K562 (cell line): ENCODE measurements at regions not wholly inside any gene's neighbourhood (a gene's known extent, or its start where the extent isn't known, plus 50 kb on each side); places are given as distances from the start of the nearest gene placed in this dataset.

ENCODE experiments used
- C11orf30 ChIP-seq: fragments of 450-650 bp; IDR thresholded peaks from 2 replicates; pipeline ENCODE4 v1.6.1; 2016; ENCODE audit warnings: low read depth, mild to moderate bottlenecking
- CBFA2T2 ChIP-seq: fragments of 450-650 bp; conservative IDR thresholded peaks from 2 replicates; pipeline ENCODE4 v1.6.1; 2017; ENCODE audit warnings: mild to moderate bottlenecking
- CBX8 ChIP-seq: fragments of 200-600 bp; sonication (generic); IDR thresholded peaks from 2 replicates; pipeline ENCODE4 v1.6.1; 2012; ENCODE audit warnings: borderline replicate concordance, mixed run types, low read depth, mild to moderate bottlenecking, moderate library complexity, mixed read lengths, low read length, control low read depth, inconsistent platforms; ENCODE audit not compliant: poor library complexity, severe bottlenecking; ENCODE audit errors: extremely low read depth
- KLF10 ChIP-seq: fragments of 250-450 bp; sonication (Bioruptor Pico); IDR thresholded peaks from 2 replicates; pipeline ENCODE4 v1.6.1; 2021; ENCODE audit warnings: matching md5 sums
- LARP7 ChIP-seq: fragments of 450-650 bp; IDR thresholded peaks from 2 replicates; pipeline ENCODE4 v1.6.1; 2016
- NFIC ChIP-seq: fragments of 450-650 bp; IDR thresholded peaks from 2 replicates; pipeline ENCODE4 v1.6.1; 2017; ENCODE audit warnings: mild to moderate bottlenecking, inconsistent platforms
- RHOXF2B ChIP-seq: fragments of 250-450 bp; sonication (Bioruptor Pico); conservative IDR thresholded peaks from 2 replicates; pipeline ENCODE4 v1.5.1; 2021
- ZNF140 ChIP-seq: fragments of 250-450 bp; sonication (Bioruptor Pico); IDR thresholded peaks from 2 replicates; pipeline ENCODE4 v1.8.0; 2021; ENCODE audit warnings: moderate library complexity, mild to moderate bottlenecking, inconsistent platforms
- TF ChIP-seq, protein P1 (sequence below): sonication (generic); formaldehyde crosslinking; IDR thresholded peaks from 2 replicates; pipeline ENCODE4 v1.8.0; 2023; ENCODE audit warnings: mild to moderate bottlenecking, missing genetic modification reagents
- TF ChIP-seq, protein P2 (sequence below): fragments of 450-650 bp; IDR thresholded peaks from 2 replicates; pipeline ENCODE4 v1.6.1; 2017; ENCODE audit warnings: antibody characterized with exemption

DNA sequence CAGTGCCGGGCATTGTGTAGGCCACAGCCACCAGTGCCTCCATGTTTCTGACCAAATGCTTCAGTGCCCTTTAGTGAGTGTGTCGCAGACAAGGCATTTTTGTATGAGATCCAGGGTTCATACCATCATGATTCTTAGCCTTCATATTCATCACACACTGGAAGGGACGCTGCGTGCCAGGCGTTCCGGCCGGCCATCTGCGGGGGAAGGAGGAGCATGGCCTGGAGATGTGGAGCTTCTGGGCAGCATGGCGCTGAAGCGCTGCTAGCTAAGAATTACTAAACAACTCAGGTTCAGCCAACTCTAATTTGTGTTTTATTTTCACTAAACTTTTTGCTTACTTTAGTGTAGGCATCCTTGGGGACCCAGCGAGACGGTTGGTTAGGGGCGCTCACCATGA is 111.4 kb upstream of the EXOC2 start (continued):
- TF ChIP-seq, protein P1, sequence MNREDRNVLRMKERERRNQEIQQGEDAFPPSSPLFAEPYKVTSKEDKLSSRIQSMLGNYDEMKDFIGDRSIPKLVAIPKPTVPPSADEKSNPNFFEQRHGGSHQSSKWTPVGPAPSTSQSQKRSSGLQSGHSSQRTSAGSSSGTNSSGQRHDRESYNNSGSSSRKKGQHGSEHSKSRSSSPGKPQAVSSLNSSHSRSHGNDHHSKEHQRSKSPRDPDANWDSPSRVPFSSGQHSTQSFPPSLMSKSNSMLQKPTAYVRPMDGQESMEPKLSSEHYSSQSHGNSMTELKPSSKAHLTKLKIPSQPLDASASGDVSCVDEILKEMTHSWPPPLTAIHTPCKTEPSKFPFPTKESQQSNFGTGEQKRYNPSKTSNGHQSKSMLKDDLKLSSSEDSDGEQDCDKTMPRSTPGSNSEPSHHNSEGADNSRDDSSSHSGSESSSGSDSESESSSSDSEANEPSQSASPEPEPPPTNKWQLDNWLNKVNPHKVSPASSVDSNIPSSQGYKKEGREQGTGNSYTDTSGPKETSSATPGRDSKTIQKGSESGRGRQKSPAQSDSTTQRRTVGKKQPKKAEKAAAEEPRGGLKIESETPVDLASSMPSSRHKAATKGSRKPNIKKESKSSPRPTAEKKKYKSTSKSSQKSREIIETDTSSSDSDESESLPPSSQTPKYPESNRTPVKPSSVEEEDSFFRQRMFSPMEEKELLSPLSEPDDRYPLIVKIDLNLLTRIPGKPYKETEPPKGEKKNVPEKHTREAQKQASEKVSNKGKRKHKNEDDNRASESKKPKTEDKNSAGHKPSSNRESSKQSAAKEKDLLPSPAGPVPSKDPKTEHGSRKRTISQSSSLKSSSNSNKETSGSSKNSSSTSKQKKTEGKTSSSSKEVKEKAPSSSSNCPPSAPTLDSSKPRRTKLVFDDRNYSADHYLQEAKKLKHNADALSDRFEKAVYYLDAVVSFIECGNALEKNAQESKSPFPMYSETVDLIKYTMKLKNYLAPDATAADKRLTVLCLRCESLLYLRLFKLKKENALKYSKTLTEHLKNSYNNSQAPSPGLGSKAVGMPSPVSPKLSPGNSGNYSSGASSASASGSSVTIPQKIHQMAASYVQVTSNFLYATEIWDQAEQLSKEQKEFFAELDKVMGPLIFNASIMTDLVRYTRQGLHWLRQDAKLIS (CRISPR knock-in tag): no peak
- TF ChIP-seq CBFA2T2 (no peak), NFIC (no peak), LARP7 (no peak), RHOXF2B (no peak), KLF10 (CRISPR knock-in tag) (no peak), C11orf30 (no peak), ZNF140 (CRISPR knock-in tag) (no peak), CBX8 (no peak)
- TF ChIP-seq, protein P2, sequence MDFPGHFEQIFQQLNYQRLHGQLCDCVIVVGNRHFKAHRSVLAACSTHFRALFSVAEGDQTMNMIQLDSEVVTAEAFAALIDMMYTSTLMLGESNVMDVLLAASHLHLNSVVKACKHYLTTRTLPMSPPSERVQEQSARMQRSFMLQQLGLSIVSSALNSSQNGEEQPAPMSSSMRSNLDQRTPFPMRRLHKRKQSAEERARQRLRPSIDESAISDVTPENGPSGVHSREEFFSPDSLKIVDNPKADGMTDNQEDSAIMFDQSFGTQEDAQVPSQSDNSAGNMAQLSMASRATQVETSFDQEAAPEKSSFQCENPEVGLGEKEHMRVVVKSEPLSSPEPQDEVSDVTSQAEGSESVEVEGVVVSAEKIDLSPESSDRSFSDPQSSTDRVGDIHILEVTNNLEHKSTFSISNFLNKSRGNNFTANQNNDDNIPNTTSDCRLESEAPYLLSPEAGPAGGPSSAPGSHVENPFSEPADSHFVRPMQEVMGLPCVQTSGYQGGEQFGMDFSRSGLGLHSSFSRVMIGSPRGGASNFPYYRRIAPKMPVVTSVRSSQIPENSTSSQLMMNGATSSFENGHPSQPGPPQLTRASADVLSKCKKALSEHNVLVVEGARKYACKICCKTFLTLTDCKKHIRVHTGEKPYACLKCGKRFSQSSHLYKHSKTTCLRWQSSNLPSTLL: no peak
